ENCODE measurements at regions not wholly inside any gene's neighbourhood (a gene's known extent, or its start where the extent isn't known, plus 50 kb on each side); places are given as distances from the start of the nearest gene placed in this dataset.

- ATAC-seq (ENCODE audit: insufficient read depth, low FRiP score) (no peak), DNase-seq (no peak)
These were observed 230.9 kb upstream of the KLF4 start for GRCh38 chr9:107720501-107720900.

GRCh38 chr9:107717529-107718314 is 228.2 kb upstream of the KLF4 start:
- no peak overlapping the region for H3K9ac ChIP-seq (ENCODE audit: insufficient read depth in 1 of 2, low read length in 2 of 2)
- no peak for ATAC-seq (ENCODE audit: insufficient read depth, low FRiP score)
- TF ChIP-seq CTCF (IDR thresholded peaks at IDR 0.05; ENCODE audit: control extremely low read depth, extremely low read depth) = no peak

More at GRCh38 chr9:107720501-107720900, 230.9 kb upstream of the KLF4 start:
- no peak for TF ChIP-seq CTCF (IDR thresholded peaks at IDR 0.05; ENCODE audit: control extremely low read depth, extremely low read depth)
- no peak overlapping the region for H3K9ac ChIP-seq (ENCODE audit: insufficient read depth in 1 of 2, low read length in 2 of 2)
- H3K27ac ChIP-seq (ENCODE audit: low read depth in 1 of 2, low read length in 1 of 2) = no peak overlapping the region
- no peaks in the 10 kb centered on the region for H3K4me1 ChIP-seq (ENCODE audit: control insufficient read depth in 5 of 5, insufficient read depth in 5 of 5, low read length in 5 of 5)
- H3K36me3 ChIP-seq (ENCODE audit: control insufficient read depth in 4 of 4, insufficient read depth in 4 of 4, low read length in 4 of 4) = no peaks in the 10 kb centered on the region
- WGBS, 2 donors = 85 to 90% methylated on average over 2 of the region's 2 CpGs
- no peaks in the 10 kb centered on the region for H3K27me3 ChIP-seq (ENCODE audit: control insufficient read depth in 3 of 3, insufficient read depth in 3 of 3, low read length in 2 of 3)
- no peak overlapping the region for H3K4me3 ChIP-seq
- peaks cover 0 to 4% (median 0%) of the 10 kb centered on the region in 4 donors for H3K9me3 ChIP-seq (ENCODE audit: control insufficient read depth in 4 of 4, insufficient read depth in 3 of 4, low read length in 3 of 4)

GRCh38 chr9:107715740-107716139 is 226.2 kb upstream of the KLF4 start:
- Histone ChIP-seq H3K9me3 (ENCODE audit: control insufficient read depth in 4 of 4, insufficient read depth in 3 of 4, low read length in 3 of 4) (no peaks in the 10 kb centered on the region), H3K36me3 (ENCODE audit: control insufficient read depth in 4 of 4, insufficient read depth in 4 of 4, low read length in 4 of 4) (no peaks in the 10 kb centered on the region), H3K4me3 (no peak overlapping the region), H3K9ac (ENCODE audit: insufficient read depth in 1 of 2, low read length in 2 of 2) (no peak overlapping the region), H3K27me3 (ENCODE audit: control insufficient read depth in 3 of 3, insufficient read depth in 3 of 3, low read length in 2 of 3) (no peaks in the 10 kb centered on the region), H3K4me1 (ENCODE audit: control insufficient read depth in 5 of 5, insufficient read depth in 5 of 5, low read length in 5 of 5) (peaks cover 0 to 5% (median 0%) of the 10 kb centered on the region in 5 donors), H3K27ac (ENCODE audit: low read depth in 1 of 2, low read length in 1 of 2) (no peak overlapping the region)
- WGBS, 2 donors = 81 to 90% methylated on average over 4 of the region's 4 CpGs
- no peak for TF ChIP-seq CTCF (IDR thresholded peaks at IDR 0.05; ENCODE audit: control extremely low read depth, extremely low read depth)
- ATAC-seq (ENCODE audit: insufficient read depth, low FRiP score) (no peak), DNase-seq (no peak)

More at GRCh38 chr9:107717529-107718314, 228.2 kb upstream of the KLF4 start:
- H3K9me3 ChIP-seq (ENCODE audit: control insufficient read depth in 4 of 4, insufficient read depth in 3 of 4, low read length in 3 of 4) = peaks cover 0 to 2% (median 0%) of the 10 kb centered on the region in 4 donors
- no peaks in the 10 kb centered on the region for H3K27me3 ChIP-seq (ENCODE audit: control insufficient read depth in 3 of 3, insufficient read depth in 3 of 3, low read length in 2 of 3)
- H3K36me3 ChIP-seq (ENCODE audit: control insufficient read depth in 4 of 4, insufficient read depth in 4 of 4, low read length in 4 of 4) = no peaks in the 10 kb centered on the region
- 79 to 88% methylated on average over 9 of the region's 9 CpGs for WGBS, 2 donors
- DNase-seq = no peak
- no peak overlapping the region for H3K4me3 ChIP-seq
- H3K27ac ChIP-seq (ENCODE audit: low read depth in 1 of 2, low read length in 1 of 2) = no peak overlapping the region
- peaks cover 0 to 3% (median 0%) of the 10 kb centered on the region in 5 donors for H3K4me1 ChIP-seq (ENCODE audit: control insufficient read depth in 5 of 5, insufficient read depth in 5 of 5, low read length in 5 of 5)
